ENCODE measurements at regions not wholly inside any gene's neighbourhood (a gene's known extent, or its start where the extent isn't known, plus 50 kb on each side); places are given as distances from the start of the nearest gene placed in this dataset.

- intact Hi-C loops (cut with DNase I, micrococcal nuclease) = no loop called here
- TF ChIP-seq CTCF (IDR thresholded peaks at IDR 0.05) = no peak
- Histone ChIP-seq H3K4me1 (ENCODE audit: low read depth) (no peaks in the 10 kb centered on the region), H3K36me3 (ENCODE audit: low read depth) (no peaks in the 10 kb centered on the region), H3K4me3 (no peak overlapping the region), H3K9me3 (no peaks in the 10 kb centered on the region)
- DNase-seq = no peak
- no peak for ATAC-seq
Observed at GRCh38 chr6:98486057-98486456, 348.3 kb upstream of the POU3F2 start.

GRCh38 chr6:98487612-98488011, 346.8 kb upstream of the POU3F2 start:
- Histone ChIP-seq H3K4me3 (no peak overlapping the region), H3K4me1 (ENCODE audit: low read depth) (no peaks in the 10 kb centered on the region), H3K36me3 (ENCODE audit: low read depth) (no peaks in the 10 kb centered on the region), H3K9me3 (no peaks in the 10 kb centered on the region)
- ATAC-seq (no peak), DNase-seq (no peak)
- TF ChIP-seq CTCF (IDR thresholded peaks at IDR 0.05) = no peak
- intact Hi-C loops (cut with DNase I, micrococcal nuclease) = no loop called here

- Histone ChIP-seq H3K4me3 (no peak overlapping the region), H3K4me1 (ENCODE audit: low read depth) (no peaks in the 10 kb centered on the region), H3K9me3 (no peaks in the 10 kb centered on the region), H3K36me3 (ENCODE audit: low read depth) (no peaks in the 10 kb centered on the region)
- ATAC-seq (no peak), DNase-seq (no peak)
- intact Hi-C loops (cut with DNase I, micrococcal nuclease) = no loop called here
- no peak for TF ChIP-seq CTCF (IDR thresholded peaks at IDR 0.05)
Observed at GRCh38 chr6:98498144-98498775, 336.1 kb upstream of the POU3F2 start.

- no peaks in the 10 kb centered on the region for H3K9me3 ChIP-seq
- H3K4me3 ChIP-seq = no peak overlapping the region
- TF ChIP-seq CTCF (IDR thresholded peaks at IDR 0.05) = no peak
- intact Hi-C loops (cut with DNase I, micrococcal nuclease) = no loop called here
- ATAC-seq (no peak), DNase-seq (no peak)
- H3K4me1 ChIP-seq (ENCODE audit: low read depth) = no peaks in the 10 kb centered on the region
- H3K36me3 ChIP-seq (ENCODE audit: low read depth) = no peaks in the 10 kb centered on the region
Observed at GRCh38 chr6:98498866-98499265, 335.5 kb upstream of the POU3F2 start.

GRCh38 chr6:98514073-98514720, 320.2 kb upstream of the POU3F2 start:
- intact Hi-C loops (cut with DNase I, micrococcal nuclease) = no loop called here
- Histone ChIP-seq H3K9me3 (no peaks in the 10 kb centered on the region), H3K36me3 (ENCODE audit: low read depth) (no peaks in the 10 kb centered on the region), H3K4me1 (ENCODE audit: low read depth) (no peaks in the 10 kb centered on the region), H3K4me3 (no peak overlapping the region)
- TF ChIP-seq CTCF (IDR thresholded peaks at IDR 0.05) = no peak
- ATAC-seq (no peak), DNase-seq (no peak)
